IMR-90 (cell line): ENCODE measurements at regions not wholly inside any gene's neighbourhood (a gene's known extent, or its start where the extent isn't known, plus 50 kb on each side); places are given as distances from the start of the nearest gene placed in this dataset.

Source experiments
- ATAC-seq: fragments of 200-7000 bp; cut with Tn5 transposase; 2 replicates; pipeline ENCODE4 v1.9.1; 2020; ENCODE audit warnings: low read depth, mild to moderate bottlenecking, moderate library complexity
- BruUV-seq: library from RNA; stranded (reverse); fragments of 400-500 nt; replicated peaks from 2 replicates; lab custom pipeline; 2021; lab: Mats Ljungman, UMichigan
- CTCF ChIA-PET: fragments of 300-600 bp; formaldehyde crosslinking; extraction: SDS; loops from one replicate; lab custom pipeline; 2021; ENCODE audit warnings: antibody characterized with exemption; lab: Yijun Ruan, JAX
- POLR2A ChIA-PET: fragments of 300-600 bp; sonication (Branson Sonifier 250); formaldehyde crosslinking; loops from one replicate; lab custom pipeline; 2022; ENCODE audit warnings: antibody characterized with exemption; ENCODE audit not compliant: unreplicated experiment; lab: Charles Lee
- DNase-seq: peaks from one replicate; pipeline ENCODE4 v3.0.0; 2013
- H2AFZ ChIP-seq: replicated peaks from 2 replicates; pipeline ENCODE3; 2013; ENCODE audit warnings: low read length, mild to moderate bottlenecking; ENCODE audit not compliant: poor library complexity
- H2AK5ac ChIP-seq: 2 replicates; pipeline ENCODE4 v1.6.1; 2013; ENCODE audit warnings: low read depth, low read length, inconsistent platforms
- H2AK9ac ChIP-seq: replicated peaks from 2 replicates; pipeline ENCODE3; 2013; ENCODE audit warnings: mild to moderate bottlenecking, low read depth, low read length, moderate library complexity; ENCODE audit not compliant: poor library complexity
- H2BK120ac ChIP-seq: 2 replicates; pipeline ENCODE4 v1.6.1; 2013; ENCODE audit warnings: low read depth, low read length, inconsistent platforms
- H2BK15ac ChIP-seq: 3 replicates; pipeline ENCODE4 v1.6.1; 2013; ENCODE audit warnings: low read depth, low read length, inconsistent platforms
- H2BK20ac ChIP-seq: 2 replicates; pipeline ENCODE4 v1.6.1; 2013; ENCODE audit warnings: low read depth, mild to moderate bottlenecking, inconsistent platforms, low read length, moderate library complexity
- H2BK5ac ChIP-seq: 2 replicates; pipeline ENCODE4 v1.6.1; 2013; ENCODE audit warnings: mild to moderate bottlenecking, low read depth, low read length, inconsistent platforms; ENCODE audit not compliant: poor library complexity, severe bottlenecking
- H3K14ac ChIP-seq: replicated peaks from 2 replicates; pipeline ENCODE4 v1.6.1; 2013; ENCODE audit warnings: low read depth, low read length, inconsistent platforms
- H3K18ac ChIP-seq: 2 replicates; pipeline ENCODE4 v1.6.1; 2013; ENCODE audit warnings: low read depth, low read length, control low read depth
- H3K23ac ChIP-seq: 2 replicates; pipeline ENCODE4 v1.6.1; 2013; ENCODE audit warnings: low read depth, low read length, inconsistent platforms
- H3K27ac ChIP-seq: 2 replicates; pipeline ENCODE4 v1.5.1; 2013; ENCODE audit warnings: mild to moderate bottlenecking, control low read depth, low read length; ENCODE audit not compliant: insufficient read depth
- H3K27me3 ChIP-seq: 2 replicates; pipeline ENCODE4 v1.6.1; 2013; ENCODE audit warnings: low read length; ENCODE audit not compliant: control insufficient read depth, insufficient read depth
- H3K36me3 ChIP-seq: 2 replicates; pipeline ENCODE4 v1.6.1; 2013; ENCODE audit warnings: low read length, mixed read lengths; ENCODE audit not compliant: control insufficient read depth, insufficient read depth
- H3K4ac ChIP-seq: 2 replicates; pipeline ENCODE4 v1.6.1; 2013; ENCODE audit warnings: low read depth, low read length, inconsistent platforms
- H3K4me1 ChIP-seq: 2 replicates; pipeline ENCODE4 v1.6.1; 2013; ENCODE audit warnings: low read length, mixed read lengths; ENCODE audit not compliant: control insufficient read depth, insufficient read depth
- H3K4me2 ChIP-seq: 2 replicates; pipeline ENCODE4 v1.6.1; 2013; ENCODE audit warnings: low read depth, mild to moderate bottlenecking, control low read depth, low read length, moderate library complexity
- H3K4me3 ChIP-seq: 2 replicates; pipeline ENCODE4 v1.5.1; 2013; ENCODE audit warnings: low read depth, mild to moderate bottlenecking, control low read depth, low read length, moderate library complexity; ENCODE audit not compliant: insufficient read depth
- H3K56ac ChIP-seq: 2 replicates; pipeline ENCODE4 v1.6.1; 2013; ENCODE audit warnings: low read length, inconsistent platforms; ENCODE audit not compliant: insufficient read depth; ENCODE audit errors: extremely low read depth
- H3K79me1 ChIP-seq, 2 experiments: 2 replicates each; pipeline ENCODE4 v1.6.1; 2013; ENCODE audit warnings: low read length in 2 of 2, inconsistent platforms in 1 of 2, low read depth in 1 of 2
- H3K9ac ChIP-seq: 2 replicates; pipeline ENCODE4 v1.6.1; 2013; ENCODE audit warnings: low read depth, low read length, control low read depth
- H3K9me1 ChIP-seq: 2 replicates; pipeline ENCODE4 v1.6.1; 2013; ENCODE audit warnings: low read length, inconsistent platforms; ENCODE audit not compliant: insufficient read depth
- H3K9me3 ChIP-seq: 2 replicates; pipeline ENCODE4 v1.6.1; 2013; ENCODE audit warnings: low read length; ENCODE audit not compliant: control insufficient read depth, insufficient read depth
- H4K20me1 ChIP-seq: 2 replicates; pipeline ENCODE4 v1.6.1; 2013; ENCODE audit warnings: low read length, inconsistent platforms; ENCODE audit not compliant: insufficient read depth
- H4K5ac ChIP-seq: 2 replicates; pipeline ENCODE4 v1.6.1; 2013; ENCODE audit warnings: mild to moderate bottlenecking, low read depth, low read length, control low read depth
- H4K8ac ChIP-seq, 2 experiments: 2 replicates each; pipeline ENCODE4 v1.6.1; 2013; ENCODE audit warnings: low read depth in 2 of 2, low read length in 2 of 2, control low read depth in 1 of 2, inconsistent platforms in 1 of 2
- H4K91ac ChIP-seq: 2 replicates; pipeline ENCODE4 v1.6.1; 2013; ENCODE audit warnings: low read depth, low read length, inconsistent platforms; ENCODE audit not compliant: insufficient read depth
- BHLHE40 ChIP-seq: fragments of 150-350 bp; IDR thresholded peaks from 2 replicates; pipeline ENCODE4 v1.6.1; 2016; ENCODE audit warnings: mild to moderate bottlenecking, low read depth, low read length
- CHD1 ChIP-seq: IDR thresholded peaks from 2 replicates; pipeline ENCODE4 v1.6.1; 2012; ENCODE audit warnings: low read depth, low read length, improper control_type of control experiment
- FOS ChIP-seq: fragments of 150-350 bp; IDR thresholded peaks from 2 replicates; pipeline ENCODE4 v1.6.1; 2016; ENCODE audit warnings: low read depth, low read length
- MAFK ChIP-seq: IDR thresholded peaks from 2 replicates; pipeline ENCODE4 v1.6.1; 2012; ENCODE audit warnings: low read depth, low read length, improper control_type of control experiment
- MXI1 ChIP-seq: IDR thresholded peaks from 2 replicates; pipeline ENCODE4 v1.6.1; 2012; ENCODE audit warnings: low read depth, mild to moderate bottlenecking, low read length, moderate library complexity, borderline replicate concordance
- USF2 ChIP-seq: fragments of 150-350 bp; IDR thresholded peaks from 2 replicates; pipeline ENCODE4 v1.6.1; 2017; ENCODE audit warnings: mild to moderate bottlenecking, antibody characterized with exemption, low read length, low read depth
- WGBS, 2 experiments: methylation state at CpG; one replicate each; pipeline versions ENCODE4 v1.1.5 to v1.1.7; 2013; ENCODE audit warnings: missing lambda C conversion rate in 2 of 2; ENCODE audit not compliant: insufficient read length in 1 of 2; ENCODE audit errors: extremely low coverage in 2 of 2; 5-methylcytosine and 5-hydroxymethylcytosine counted together
- dilution Hi-C: fragments of 300-500 bp; cut with HindIII; formaldehyde crosslinking; loops from one replicate; pipeline ENCODE4 v1.14.3; 2018; ENCODE audit warnings: low sequenced_read_pairs; ENCODE audit not compliant: unreplicated experiment
- in situ Hi-C: fragments of 300-500 bp; cut with MboI; formaldehyde crosslinking; loops from 3 replicates; pipeline ENCODE4 v1.14.3; 2019; ENCODE audit warnings: low sequenced_read_pairs, inconsistent platforms, mixed read lengths
- intact Hi-C: fragments of 100-400 bp; cut with micrococcal nuclease; formaldehyde crosslinking; loops from 2 replicates; pipeline ENCODE4 v1.10.0; 2022

GRCh38 chr4:57665806-57666205 lies 555.6 kb upstream of the IGFBP7 start:
- Histone ChIP-seq H4K8ac (no peak overlapping the region), H4K5ac (no peak overlapping the region), H3K9me3 (peaks cover 3% of the 10 kb centered on the region; the same call in 1 of the 2 replicates), H2AFZ (no peak overlapping the region), H2AK9ac (no peak overlapping the region), H4K20me1 (no peaks in the 10 kb centered on the region), H2BK15ac (no peak overlapping the region), H3K27me3 (no peaks in the 10 kb centered on the region), H3K36me3 (no peaks in the 10 kb centered on the region), H2BK5ac (no peak overlapping the region), H3K9ac (no peak overlapping the region), H2BK20ac (no peak overlapping the region), H3K14ac (no peak overlapping the region), H3K4me3 (no peak overlapping the region), H3K79me1 (no peaks in the 10 kb centered on the region), H3K4me2 (no peak overlapping the region), H2AK5ac (no peak overlapping the region), H3K9me1 (no peaks in the 10 kb centered on the region), H2BK120ac (no peak overlapping the region), H3K23ac (no peak overlapping the region), H3K56ac (no peak overlapping the region), H3K4me1 (no peaks in the 10 kb centered on the region), H3K27ac (no peak overlapping the region), H3K18ac (no peak overlapping the region), H3K4ac (no peak overlapping the region), H4K91ac (no peak overlapping the region)
- TF ChIP-seq MXI1 (no peak), CHD1 (no peak), MAFK (no peak), BHLHE40 (no peak), USF2 (no peak), FOS (no peak)
- ATAC-seq (no peak), DNase-seq (no peak)
- in situ Hi-C loops = no loop called here
- dilution Hi-C loops = no loop called here
- intact Hi-C loops = no loop called here
- ChIA-PET CTCF (no interaction called here), POLR2A (no interaction called here)
- WGBS, 2 experiments = no CpG with 5 or more reads among the region's 3 CpGs
- BruUV-seq = no TSS peak
